GM12874 (cell line): ENCODE measurements at regions not wholly inside any gene's neighbourhood (a gene's known extent, or its start where the extent isn't known, plus 50 kb on each side); places are given as distances from the start of the nearest gene placed in this dataset.

Source experiments
- CTCF ChIP-seq: IDR thresholded peaks from 2 replicates; pipeline ENCODE4 v1.5.1; 2011; ENCODE audit warnings: low read depth, mild to moderate bottlenecking, control low read depth, low read length, moderate library complexity; ENCODE audit not compliant: insufficient read depth

GRCh38 chr2:136212426-136213378 is 94.8 kb upstream of the CXCR4 start:
- no peak for TF ChIP-seq CTCF

GRCh38 chr2:136211701-136212100 is 93.8 kb upstream of the CXCR4 start:
- TF ChIP-seq CTCF: no peak

- TF ChIP-seq CTCF: no peak
Measured at GRCh38 chr2:136210822-136211221, 92.9 kb upstream of the CXCR4 start.

DNA sequence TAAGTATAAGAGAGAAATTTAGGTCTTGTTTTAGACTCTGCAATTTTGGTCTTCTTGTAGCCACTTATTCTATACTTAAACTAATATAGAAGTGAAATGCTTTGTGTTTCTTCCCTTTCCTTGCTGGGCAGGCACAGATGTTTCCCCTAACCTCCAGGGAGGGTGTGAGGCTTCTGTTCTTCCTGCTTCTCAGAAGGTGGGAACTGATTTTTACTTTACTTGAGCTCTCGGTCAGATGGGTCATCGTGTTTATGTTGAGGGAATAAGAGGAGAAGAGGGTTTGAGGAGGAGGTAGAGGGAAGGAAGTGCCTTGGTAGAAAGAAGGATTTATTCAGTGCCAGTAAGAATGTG is 92.5 kb upstream of the CXCR4 start:
- TF ChIP-seq CTCF: no peak

DNA sequence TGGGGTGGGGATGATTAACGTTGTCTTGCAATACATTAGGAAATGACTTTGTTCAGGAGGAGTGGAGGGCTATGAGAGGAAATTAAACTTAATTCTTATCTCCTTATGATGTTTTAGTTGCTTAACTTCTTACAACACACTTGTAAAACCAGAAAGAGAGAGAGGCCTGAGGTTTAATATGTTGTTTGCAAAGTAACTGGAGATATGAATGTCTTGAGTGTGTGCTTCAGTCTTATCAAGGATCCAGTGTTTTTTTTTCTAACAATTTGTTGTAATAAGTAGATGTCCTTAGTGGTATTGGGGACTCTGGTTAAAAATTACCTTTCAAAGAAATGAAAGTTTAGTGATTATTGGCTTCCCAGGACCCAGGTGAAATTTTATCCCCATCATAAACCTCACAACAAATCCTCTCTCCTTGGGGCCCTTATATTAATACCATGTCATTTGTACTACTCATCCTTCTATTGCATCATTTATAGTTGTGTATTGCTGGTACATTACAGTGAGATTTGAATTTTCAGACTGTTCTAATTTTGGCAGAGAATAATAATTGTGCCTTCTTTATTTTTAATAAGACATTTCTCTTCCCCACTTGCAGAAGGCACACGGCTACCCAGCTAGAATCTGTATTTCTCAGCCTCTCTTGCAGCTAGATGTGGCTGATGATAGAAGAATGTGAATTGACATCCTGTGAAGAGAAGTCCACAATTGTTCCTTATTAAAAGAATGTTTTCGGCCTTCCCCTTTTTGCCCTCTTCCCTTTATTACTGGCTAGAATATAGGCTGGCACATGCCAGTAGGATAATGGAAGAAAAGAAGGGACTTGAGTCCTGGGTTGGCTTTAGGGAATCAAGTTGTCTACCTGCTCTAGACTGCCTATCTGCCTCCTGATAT is 91.9 kb upstream of the CXCR4 start:
- no peak for TF ChIP-seq CTCF

DNA sequence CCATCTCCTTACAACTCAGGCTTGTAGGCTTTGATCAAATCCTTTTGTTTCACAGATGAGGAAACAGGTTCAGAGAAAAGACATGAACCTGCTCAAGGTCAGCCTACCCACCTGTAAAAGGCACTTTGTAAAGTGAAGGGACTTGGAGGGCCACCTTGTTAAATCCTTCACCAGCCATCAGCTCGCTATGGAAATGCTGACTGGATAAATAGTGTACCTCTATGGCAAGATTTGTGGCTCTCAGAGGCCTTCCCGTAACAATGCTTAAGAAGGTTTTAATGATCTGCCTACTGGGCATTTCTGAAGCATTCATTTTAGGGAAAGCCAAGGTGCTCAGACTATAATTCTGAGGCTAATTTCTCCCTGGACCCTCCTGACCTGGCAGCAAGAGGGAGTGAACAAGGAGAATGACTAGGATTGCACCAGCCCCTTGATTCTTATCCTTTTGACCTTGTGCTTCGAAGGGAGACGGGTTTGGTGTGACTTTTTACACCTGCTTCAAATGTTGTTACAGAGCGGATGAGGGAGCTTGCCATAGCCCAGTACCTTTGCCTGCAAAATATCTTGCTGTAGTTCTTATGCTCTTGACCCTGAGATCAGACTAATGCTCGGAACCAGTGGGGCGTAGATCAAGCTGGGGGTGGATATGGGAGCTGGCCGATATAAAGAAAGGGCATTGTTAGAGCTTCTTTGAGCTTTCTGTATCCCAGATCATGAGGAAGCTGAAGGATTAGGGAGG is 90.9 kb upstream of the CXCR4 start:
- no peak for TF ChIP-seq CTCF

DNA sequence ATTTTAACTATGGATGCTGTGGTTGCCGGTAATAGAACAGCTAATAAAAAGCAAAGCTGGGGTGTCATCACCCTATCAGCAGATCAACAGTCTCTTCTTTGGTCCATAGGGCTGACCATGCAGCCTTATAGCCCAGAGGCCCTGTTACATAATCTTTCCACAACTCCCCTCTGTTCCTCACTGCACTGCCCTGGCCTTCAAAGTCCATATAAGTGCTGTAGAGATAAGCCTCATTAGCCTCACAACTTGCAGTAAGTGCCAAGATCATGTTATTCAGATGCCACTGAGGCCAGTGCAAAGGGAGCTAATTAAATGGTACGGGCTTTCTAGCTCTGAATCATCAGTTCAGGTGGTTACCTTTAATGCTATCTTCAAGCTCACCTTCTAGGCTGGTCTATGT is 89.7 kb upstream of the CXCR4 start:
- TF ChIP-seq CTCF: no peak
